ENCODE measurements at regions not wholly inside any gene's neighbourhood (a gene's known extent, or its start where the extent isn't known, plus 50 kb on each side); places are given as distances from the start of the nearest gene placed in this dataset.

DNA sequence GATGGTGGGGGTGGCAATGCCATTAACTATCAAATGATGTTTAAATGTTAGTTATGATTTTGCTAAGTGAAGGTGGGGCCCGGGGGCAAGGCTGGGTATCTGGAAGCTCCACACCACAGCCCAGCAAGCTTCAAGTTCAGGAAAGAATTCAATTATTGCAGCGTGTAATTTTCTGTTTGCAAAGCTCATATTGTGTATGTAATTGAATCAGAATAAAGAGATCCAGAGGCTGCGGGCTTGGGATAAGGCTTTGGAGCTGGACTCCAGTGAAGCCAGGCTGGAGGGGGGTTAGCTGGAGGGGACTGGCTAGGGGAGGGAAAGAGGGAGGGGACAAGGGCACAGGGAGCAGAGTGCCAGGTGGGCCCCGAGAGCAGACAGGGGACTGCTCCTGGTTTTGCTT, 557.1 kb upstream of the CADM1 start:
- DNase-seq (ENCODE audit: low read depth in 1 of 2, low spot score in 1 of 2) (no peak), FAIRE-seq (no peak), ATAC-seq (no peak)
- 41% methylated on average over 4 of the region's 4 CpGs for WGBS (ENCODE audit: missing lambda C conversion rate)
- Histone ChIP-seq H3K4me3 (no peak overlapping the region), H3K27ac (no peak overlapping the region), H3K4me2 (no peak overlapping the region), H3K4me1 (no peaks in the 10 kb centered on the region), H3K9me3 (no peaks in the 10 kb centered on the region)
- CTCF ChIA-PET, result no interaction called here
- POLR2A ChIA-PET, result no interaction called here
- TF ChIP-seq RAD21 (conservative IDR thresholded peaks at IDR 0.05 in 1 of 2, IDR thresholded peaks at IDR 0.05 in 1 of 2), result no peak
- TF ChIP-seq, protein P1, sequence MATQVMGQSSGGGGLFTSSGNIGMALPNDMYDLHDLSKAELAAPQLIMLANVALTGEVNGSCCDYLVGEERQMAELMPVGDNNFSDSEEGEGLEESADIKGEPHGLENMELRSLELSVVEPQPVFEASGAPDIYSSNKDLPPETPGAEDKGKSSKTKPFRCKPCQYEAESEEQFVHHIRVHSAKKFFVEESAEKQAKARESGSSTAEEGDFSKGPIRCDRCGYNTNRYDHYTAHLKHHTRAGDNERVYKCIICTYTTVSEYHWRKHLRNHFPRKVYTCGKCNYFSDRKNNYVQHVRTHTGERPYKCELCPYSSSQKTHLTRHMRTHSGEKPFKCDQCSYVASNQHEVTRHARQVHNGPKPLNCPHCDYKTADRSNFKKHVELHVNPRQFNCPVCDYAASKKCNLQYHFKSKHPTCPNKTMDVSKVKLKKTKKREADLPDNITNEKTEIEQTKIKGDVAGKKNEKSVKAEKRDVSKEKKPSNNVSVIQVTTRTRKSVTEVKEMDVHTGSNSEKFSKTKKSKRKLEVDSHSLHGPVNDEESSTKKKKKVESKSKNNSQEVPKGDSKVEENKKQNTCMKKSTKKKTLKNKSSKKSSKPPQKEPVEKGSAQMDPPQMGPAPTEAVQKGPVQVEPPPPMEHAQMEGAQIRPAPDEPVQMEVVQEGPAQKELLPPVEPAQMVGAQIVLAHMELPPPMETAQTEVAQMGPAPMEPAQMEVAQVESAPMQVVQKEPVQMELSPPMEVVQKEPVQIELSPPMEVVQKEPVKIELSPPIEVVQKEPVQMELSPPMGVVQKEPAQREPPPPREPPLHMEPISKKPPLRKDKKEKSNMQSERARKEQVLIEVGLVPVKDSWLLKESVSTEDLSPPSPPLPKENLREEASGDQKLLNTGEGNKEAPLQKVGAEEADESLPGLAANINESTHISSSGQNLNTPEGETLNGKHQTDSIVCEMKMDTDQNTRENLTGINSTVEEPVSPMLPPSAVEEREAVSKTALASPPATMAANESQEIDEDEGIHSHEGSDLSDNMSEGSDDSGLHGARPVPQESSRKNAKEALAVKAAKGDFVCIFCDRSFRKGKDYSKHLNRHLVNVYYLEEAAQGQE (IDR thresholded peaks at IDR 0.05), result no peak
- TF ChIP-seq CEBPB (IDR thresholded peaks at IDR 0.05), result no peak
- TF ChIP-seq ZFP36 (IDR thresholded peaks at IDR 0.05; ENCODE audit: borderline replicate concordance, partially characterized antibody), result no peak
- no peak for TF ChIP-seq TFCP2L1 (CRISPR knock-in tag; IDR thresholded peaks at IDR 0.05)
- no peak for TF ChIP-seq EHMT2 (IDR thresholded peaks at IDR 0.05; ENCODE audit: low read depth)
- TF ChIP-seq MAFK (IDR thresholded peaks at IDR 0.05; ENCODE audit: partially characterized antibody), result no peak
- no peak for TF ChIP-seq JUNB (IDR thresholded peaks at IDR 0.05)
- no peak for TF ChIP-seq NPAS2 (CRISPR knock-in tag; IDR thresholded peaks at IDR 0.05; ENCODE audit: borderline replicate concordance)
- TF ChIP-seq EHF (CRISPR knock-in tag; IDR thresholded peaks at IDR 0.05), result no peak
- TF ChIP-seq, protein P2, sequence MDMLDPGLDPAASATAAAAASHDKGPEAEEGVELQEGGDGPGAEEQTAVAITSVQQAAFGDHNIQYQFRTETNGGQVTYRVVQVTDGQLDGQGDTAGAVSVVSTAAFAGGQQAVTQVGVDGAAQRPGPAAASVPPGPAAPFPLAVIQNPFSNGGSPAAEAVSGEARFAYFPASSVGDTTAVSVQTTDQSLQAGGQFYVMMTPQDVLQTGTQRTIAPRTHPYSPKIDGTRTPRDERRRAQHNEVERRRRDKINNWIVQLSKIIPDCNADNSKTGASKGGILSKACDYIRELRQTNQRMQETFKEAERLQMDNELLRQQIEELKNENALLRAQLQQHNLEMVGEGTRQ (IDR thresholded peaks at IDR 0.05), result no peak

DNA sequence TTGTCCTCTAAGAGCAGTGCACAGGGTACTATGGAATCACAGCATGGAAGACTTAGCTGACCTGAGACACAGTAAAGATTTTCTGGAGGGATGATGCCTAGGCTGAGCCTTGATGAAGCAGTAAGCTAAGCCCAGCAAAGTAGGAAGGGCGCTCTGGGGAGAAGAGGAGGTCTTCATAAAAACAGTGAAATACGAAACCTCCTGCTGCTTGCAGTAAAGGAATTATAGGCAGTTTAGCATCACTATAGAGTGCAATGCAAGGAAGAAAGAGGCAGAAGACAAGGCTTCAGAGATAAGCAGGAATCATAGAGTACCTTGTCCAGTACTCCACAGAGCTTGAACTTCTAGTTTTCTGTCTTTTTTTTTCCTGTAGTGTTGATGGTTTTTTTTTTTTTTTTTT, 555.7 kb upstream of the CADM1 start:
- ChIA-PET POLR2A (no interaction called here), CTCF (interaction anchor here (0.6 kb wide), 2 partner anchors 50 to 763 kb away, joined by 3 read pairs; no protein-coding TSS in a partner anchor)
- H3K4me3 ChIP-seq, result no peak overlapping the region
- FAIRE-seq (no peak), ATAC-seq (no peak), DNase-seq (ENCODE audit: low read depth in 1 of 2, low spot score in 1 of 2) (no peak)
- H3K27ac ChIP-seq, result no peak overlapping the region
- H3K4me2 ChIP-seq, result no peak overlapping the region
- TF ChIP-seq ESRRA (IDR thresholded peaks at IDR 0.05; ENCODE audit: borderline replicate concordance, low read length) (no peak), FOSL2 (IDR thresholded peaks at IDR 0.05) (no peak), FOSL2 (CRISPR knock-in tag; IDR thresholded peaks at IDR 0.05) (no peak), POLR2AphosphoS2 (conservative IDR thresholded peaks at IDR 0.05; ENCODE audit: low read length) (no peak), NPAS2 (CRISPR knock-in tag; IDR thresholded peaks at IDR 0.05; ENCODE audit: borderline replicate concordance) (no peak), SREBF2 (IDR thresholded peaks at IDR 0.05) (no peak), HOXA7 (CRISPR knock-in tag; IDR thresholded peaks at IDR 0.05) (no peak), CHD4 (IDR thresholded peaks at IDR 0.05; ENCODE audit: borderline replicate concordance) (no peak), ZNF302 (CRISPR knock-in tag; IDR thresholded peaks at IDR 0.05) (no peak), NFE2L2 (conservative IDR thresholded peaks at IDR 0.05; ENCODE audit: low read length) (no peak), CEBPB (IDR thresholded peaks at IDR 0.05) (no peak), JUN (IDR thresholded peaks at IDR 0.05) (no peak), RNF2 (IDR thresholded peaks at IDR 0.05; ENCODE audit: borderline replicate concordance, low read depth) (no peak)
- TF ChIP-seq, protein P3, sequence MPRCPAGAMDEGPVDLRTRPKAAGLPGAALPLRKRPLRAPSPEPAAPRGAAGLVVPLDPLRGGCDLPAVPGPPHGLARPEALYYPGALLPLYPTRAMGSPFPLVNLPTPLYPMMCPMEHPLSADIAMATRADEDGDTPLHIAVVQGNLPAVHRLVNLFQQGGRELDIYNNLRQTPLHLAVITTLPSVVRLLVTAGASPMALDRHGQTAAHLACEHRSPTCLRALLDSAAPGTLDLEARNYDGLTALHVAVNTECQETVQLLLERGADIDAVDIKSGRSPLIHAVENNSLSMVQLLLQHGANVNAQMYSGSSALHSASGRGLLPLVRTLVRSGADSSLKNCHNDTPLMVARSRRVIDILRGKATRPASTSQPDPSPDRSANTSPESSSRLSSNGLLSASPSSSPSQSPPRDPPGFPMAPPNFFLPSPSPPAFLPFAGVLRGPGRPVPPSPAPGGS (IDR thresholded peaks at IDR 0.05), result no peak
- TF ChIP-seq, protein P4, sequence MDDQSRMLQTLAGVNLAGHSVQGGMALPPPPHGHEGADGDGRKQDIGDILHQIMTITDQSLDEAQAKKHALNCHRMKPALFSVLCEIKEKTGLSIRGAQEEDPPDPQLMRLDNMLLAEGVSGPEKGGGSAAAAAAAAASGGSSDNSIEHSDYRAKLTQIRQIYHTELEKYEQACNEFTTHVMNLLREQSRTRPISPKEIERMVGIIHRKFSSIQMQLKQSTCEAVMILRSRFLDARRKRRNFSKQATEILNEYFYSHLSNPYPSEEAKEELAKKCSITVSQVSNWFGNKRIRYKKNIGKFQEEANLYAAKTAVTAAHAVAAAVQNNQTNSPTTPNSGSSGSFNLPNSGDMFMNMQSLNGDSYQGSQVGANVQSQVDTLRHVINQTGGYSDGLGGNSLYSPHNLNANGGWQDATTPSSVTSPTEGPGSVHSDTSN (IDR thresholded peaks at IDR 0.05), result no peak
- TF ChIP-seq, protein P5, sequence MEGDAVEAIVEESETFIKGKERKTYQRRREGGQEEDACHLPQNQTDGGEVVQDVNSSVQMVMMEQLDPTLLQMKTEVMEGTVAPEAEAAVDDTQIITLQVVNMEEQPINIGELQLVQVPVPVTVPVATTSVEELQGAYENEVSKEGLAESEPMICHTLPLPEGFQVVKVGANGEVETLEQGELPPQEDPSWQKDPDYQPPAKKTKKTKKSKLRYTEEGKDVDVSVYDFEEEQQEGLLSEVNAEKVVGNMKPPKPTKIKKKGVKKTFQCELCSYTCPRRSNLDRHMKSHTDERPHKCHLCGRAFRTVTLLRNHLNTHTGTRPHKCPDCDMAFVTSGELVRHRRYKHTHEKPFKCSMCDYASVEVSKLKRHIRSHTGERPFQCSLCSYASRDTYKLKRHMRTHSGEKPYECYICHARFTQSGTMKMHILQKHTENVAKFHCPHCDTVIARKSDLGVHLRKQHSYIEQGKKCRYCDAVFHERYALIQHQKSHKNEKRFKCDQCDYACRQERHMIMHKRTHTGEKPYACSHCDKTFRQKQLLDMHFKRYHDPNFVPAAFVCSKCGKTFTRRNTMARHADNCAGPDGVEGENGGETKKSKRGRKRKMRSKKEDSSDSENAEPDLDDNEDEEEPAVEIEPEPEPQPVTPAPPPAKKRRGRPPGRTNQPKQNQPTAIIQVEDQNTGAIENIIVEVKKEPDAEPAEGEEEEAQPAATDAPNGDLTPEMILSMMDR (IDR thresholded peaks at IDR 0.05), result no peak
- no peaks in the 10 kb centered on the region for H3K9me3 ChIP-seq
- H3K4me1 ChIP-seq, result no peaks in the 10 kb centered on the region
- WGBS (ENCODE audit: missing lambda C conversion rate), result 9% methylated on average over 2 of the region's 2 CpGs
